Vagina (tissue), 2 donors: ENCODE measurements at regions not wholly inside any gene's neighbourhood (a gene's known extent, or its start where the extent isn't known, plus 50 kb on each side); places are given as distances from the start of the nearest gene placed in this dataset.

ENCODE experiments used
- DNase-seq, 2 donors: peaks; one replicate each; pipeline ENCODE4 v3.0.0-alpha.2; 2017; ENCODE audit errors: extremely low spot score in 2 of 2
- H3K27ac ChIP-seq: fragments of 200-600 bp; sonication (generic); one replicate; pipeline ENCODE4 v1.5.1; 2019
- H3K27me3 ChIP-seq: fragments of 200-600 bp; sonication (generic); one replicate; pipeline ENCODE4 v1.5.1; 2019
- H3K36me3 ChIP-seq, 2 donors: fragments of 200-600 bp; sonication (generic); one replicate each; pipeline ENCODE4 v1.5.1; 2017 to 2019
- H3K4me1 ChIP-seq: fragments of 200-600 bp; sonication (generic); one replicate; pipeline ENCODE4 v1.5.1; 2019
- H3K4me3 ChIP-seq, 2 donors: fragments of 200-600 bp; sonication (generic); 1 replicate in 1 of 2; 2 replicates in 1 of 2; pipeline ENCODE4 v1.5.1; 2016 to 2019
- H3K9me3 ChIP-seq: fragments of 200-600 bp; sonication (generic); one replicate; pipeline ENCODE4 v1.5.1; 2019
- POLR2A ChIP-seq, 2 donors: fragments of 450-650 bp; IDR thresholded peaks; one replicate each; pipeline ENCODE4 v1.6.1; 2017; ENCODE audit warnings: antibody characterized with exemption in 2 of 2, mild to moderate bottlenecking in 2 of 2, moderate library complexity in 2 of 2
- POLR2AphosphoS5 ChIP-seq, 2 donors: sonication (generic); formaldehyde crosslinking; IDR thresholded peaks; one replicate each; pipeline ENCODE4 v1.9.0; 2017; ENCODE audit warnings: antibody characterized with exemption in 2 of 2, mild to moderate bottlenecking in 2 of 2, low read depth in 1 of 2; ENCODE audit not compliant: insufficient read depth in 1 of 2
- intact Hi-C: fragments of 100-400 bp; cut with DNase I; formaldehyde crosslinking; loops from one replicate; pipeline ENCODE4 v1.15.1; 2023
- TF ChIP-seq, protein P1 (sequence below), 3 experiments: fragments of 450-650 bp in 2 of 3; fragments of 200-600 bp in 1 of 3; sonication (generic) in 1 of 3; IDR thresholded peaks; one replicate each; pipeline ENCODE4 v1.5.1; 2017 to 2019; ENCODE audit warnings: antibody characterized with exemption in 3 of 3, mild to moderate bottlenecking in 2 of 3, moderate library complexity in 2 of 3

DNA sequence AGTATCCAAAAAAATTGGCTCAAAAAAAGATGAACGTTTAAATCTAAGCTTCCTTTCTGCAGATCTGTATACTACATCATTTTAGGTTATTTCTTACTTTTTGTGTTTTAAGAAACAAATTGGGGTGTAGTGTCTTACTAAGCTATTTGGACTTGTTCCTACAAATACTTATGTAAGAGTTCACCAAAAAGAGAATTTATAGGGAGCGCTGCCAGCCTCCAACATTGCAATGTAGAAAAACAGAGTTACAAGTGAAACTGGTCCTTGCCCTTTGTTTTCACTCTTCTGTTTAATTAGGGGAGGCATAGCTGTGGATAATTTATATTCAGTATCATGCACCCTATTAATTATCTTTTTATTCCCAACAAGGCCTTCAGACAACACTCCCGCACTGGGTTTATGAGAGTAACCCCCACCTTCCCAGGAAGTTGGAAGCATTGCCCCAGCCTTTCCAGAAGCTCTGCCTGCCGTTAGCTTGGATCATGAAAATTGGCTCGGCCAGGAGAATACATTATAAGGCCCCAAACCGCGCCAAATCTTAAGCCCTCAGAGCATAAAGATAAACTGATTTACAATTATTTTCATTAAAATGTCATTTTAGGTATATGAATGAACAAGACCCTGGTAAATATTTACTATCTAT is 261.8 kb upstream of the KLF6 start:
- TF ChIP-seq POLR2A (IDR thresholded peaks at IDR 0.05) (no peak), POLR2AphosphoS5 (IDR thresholded peaks at IDR 0.05; ENCODE audit: insufficient read depth in 1 of 2, low read depth in 1 of 2) (no peak)
- TF ChIP-seq, protein P1, sequence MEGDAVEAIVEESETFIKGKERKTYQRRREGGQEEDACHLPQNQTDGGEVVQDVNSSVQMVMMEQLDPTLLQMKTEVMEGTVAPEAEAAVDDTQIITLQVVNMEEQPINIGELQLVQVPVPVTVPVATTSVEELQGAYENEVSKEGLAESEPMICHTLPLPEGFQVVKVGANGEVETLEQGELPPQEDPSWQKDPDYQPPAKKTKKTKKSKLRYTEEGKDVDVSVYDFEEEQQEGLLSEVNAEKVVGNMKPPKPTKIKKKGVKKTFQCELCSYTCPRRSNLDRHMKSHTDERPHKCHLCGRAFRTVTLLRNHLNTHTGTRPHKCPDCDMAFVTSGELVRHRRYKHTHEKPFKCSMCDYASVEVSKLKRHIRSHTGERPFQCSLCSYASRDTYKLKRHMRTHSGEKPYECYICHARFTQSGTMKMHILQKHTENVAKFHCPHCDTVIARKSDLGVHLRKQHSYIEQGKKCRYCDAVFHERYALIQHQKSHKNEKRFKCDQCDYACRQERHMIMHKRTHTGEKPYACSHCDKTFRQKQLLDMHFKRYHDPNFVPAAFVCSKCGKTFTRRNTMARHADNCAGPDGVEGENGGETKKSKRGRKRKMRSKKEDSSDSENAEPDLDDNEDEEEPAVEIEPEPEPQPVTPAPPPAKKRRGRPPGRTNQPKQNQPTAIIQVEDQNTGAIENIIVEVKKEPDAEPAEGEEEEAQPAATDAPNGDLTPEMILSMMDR (IDR thresholded peaks at IDR 0.05), result no peak
- DNase-seq, result no peak
- no peaks in the 10 kb centered on the region for H3K36me3 ChIP-seq
- H3K4me3 ChIP-seq, result no peak overlapping the region
- intact Hi-C loops, result no loop called here
- H3K9me3 ChIP-seq, result peaks cover under 1% of the 10 kb centered on the region
- peaks cover 19% of the 10 kb centered on the region for H3K4me1 ChIP-seq
- no peaks in the 10 kb centered on the region for H3K27me3 ChIP-seq
- peak overlapping the region; percentile 18 for H3K27ac ChIP-seq

DNA sequence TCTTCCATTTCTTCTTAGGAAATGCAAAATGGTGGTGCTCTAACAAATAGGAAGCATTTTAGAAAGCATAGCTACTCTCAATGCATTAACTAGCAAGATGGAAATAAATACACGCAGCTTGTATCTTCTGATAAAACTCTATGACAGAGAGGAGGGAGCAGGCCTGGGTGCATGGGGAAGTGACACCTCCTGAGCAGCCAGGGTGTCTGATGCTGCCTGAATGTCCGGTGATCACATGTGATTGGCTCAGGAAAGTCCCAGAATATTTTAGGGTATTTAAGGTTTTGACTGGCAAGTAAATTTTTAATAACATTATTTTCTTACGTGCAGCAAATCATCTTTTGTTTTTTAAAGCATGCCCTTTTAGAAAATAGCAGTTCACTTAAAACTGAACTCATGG is 261.0 kb upstream of the KLF6 start:
- DNase-seq, result no peak
- intact Hi-C loops, result no loop called here
- H3K9me3 ChIP-seq, result peaks cover 8% of the 10 kb centered on the region
- H3K36me3 ChIP-seq, result no peaks in the 10 kb centered on the region
- no peaks in the 10 kb centered on the region for H3K27me3 ChIP-seq
- H3K4me1 ChIP-seq, result peaks cover 14% of the 10 kb centered on the region
- H3K27ac ChIP-seq, result no peak overlapping the region
- H3K4me3 ChIP-seq, result no peak overlapping the region
- TF ChIP-seq POLR2A (IDR thresholded peaks at IDR 0.05) (no peak), POLR2AphosphoS5 (IDR thresholded peaks at IDR 0.05; ENCODE audit: insufficient read depth in 1 of 2, low read depth in 1 of 2) (no peak)
- TF ChIP-seq, protein P1 (IDR thresholded peaks at IDR 0.05), result no peak

- TF ChIP-seq, protein P1 (IDR thresholded peaks at IDR 0.05), result no peak
- TF ChIP-seq POLR2A (IDR thresholded peaks at IDR 0.05), result no peak
- TF ChIP-seq POLR2AphosphoS5 (IDR thresholded peaks at IDR 0.05; ENCODE audit: insufficient read depth in 1 of 2, low read depth in 1 of 2), result peak in 1 of 2 donors; percentile 63
- Histone ChIP-seq H3K4me3 (no peak overlapping the region), H3K27ac (no peak overlapping the region), H3K27me3 (no peaks in the 10 kb centered on the region), H3K36me3 (no peaks in the 10 kb centered on the region), H3K9me3 (peaks cover 8% of the 10 kb centered on the region), H3K4me1 (peaks cover 7% of the 10 kb centered on the region)
- intact Hi-C loops, result no loop called here
- DNase-seq, result no peak
Observed at GRCh38 chr10:4043897-4044665, 259.1 kb upstream of the KLF6 start.

- Histone ChIP-seq H3K27ac (no peak overlapping the region), H3K36me3 (no peaks in the 10 kb centered on the region), H3K4me3 (no peak overlapping the region), H3K4me1 (no peaks in the 10 kb centered on the region), H3K27me3 (no peaks in the 10 kb centered on the region), H3K9me3 (peaks cover 8% of the 10 kb centered on the region)
- TF ChIP-seq, protein P1 (IDR thresholded peaks at IDR 0.05), result no peak
- no peak for TF ChIP-seq POLR2AphosphoS5 (IDR thresholded peaks at IDR 0.05; ENCODE audit: insufficient read depth in 1 of 2, low read depth in 1 of 2)
- no peak for TF ChIP-seq POLR2A (IDR thresholded peaks at IDR 0.05)
- no peak for DNase-seq
- intact Hi-C loops, result no loop called here
Observed at GRCh38 chr10:4041635-4042034, 256.6 kb upstream of the KLF6 start.

DNA sequence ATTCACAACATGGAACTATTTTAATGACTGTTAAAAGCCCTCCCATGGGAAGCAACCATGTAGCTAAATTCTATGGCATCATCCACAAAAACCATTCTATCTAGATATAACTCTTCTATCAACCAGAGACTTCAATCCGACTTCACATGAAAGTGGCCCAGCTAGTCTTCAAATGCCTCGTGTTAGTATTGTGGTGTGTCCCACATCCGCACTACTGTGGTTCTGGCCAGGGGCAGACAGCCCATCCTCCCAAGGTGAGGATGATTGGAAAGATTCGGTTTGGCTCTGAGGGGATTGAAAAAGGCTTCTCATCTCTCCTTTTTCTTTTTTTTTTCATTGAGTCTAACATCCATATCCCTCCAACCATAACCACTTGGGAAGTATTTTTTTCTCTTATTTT is 253.0 kb upstream of the KLF6 start:
- no peak for TF ChIP-seq POLR2A (IDR thresholded peaks at IDR 0.05)
- no peak for TF ChIP-seq POLR2AphosphoS5 (IDR thresholded peaks at IDR 0.05; ENCODE audit: insufficient read depth in 1 of 2, low read depth in 1 of 2)
- TF ChIP-seq, protein P1 (IDR thresholded peaks at IDR 0.05), result no peak
- Histone ChIP-seq H3K4me1 (peaks cover 8% of the 10 kb centered on the region), H3K27ac (no peak overlapping the region), H3K4me3 (no peak overlapping the region), H3K36me3 (no peaks in the 10 kb centered on the region), H3K9me3 (peaks cover 8% of the 10 kb centered on the region), H3K27me3 (no peaks in the 10 kb centered on the region)
- DNase-seq, result no peak
- intact Hi-C loops, result no loop called here
